GM12878 (cell line): ENCODE measurements at regions not wholly inside any gene's neighbourhood (a gene's known extent, or its start where the extent isn't known, plus 50 kb on each side); places are given as distances from the start of the nearest gene placed in this dataset.

Experiments
- ATAC-seq: fragments of 200-7000 bp; cut with Tn5 transposase; 3 replicates; pipeline ENCODE4 v1.9.1; 2020; ENCODE audit warnings: mild to moderate bottlenecking, moderate library complexity
- BruUV-seq: library from RNA; stranded (reverse); fragments of 400-500 nt; replicated peaks from 2 replicates; lab custom pipeline; 2021; lab: Mats Ljungman, UMichigan
- CTCF ChIA-PET: fragments of 300-600 bp; sonication (Branson Sonifier 250); formaldehyde crosslinking; extraction: SDS; loops from one replicate; lab custom pipeline; 2021; ENCODE audit warnings: inconsistent platforms; lab: Yijun Ruan, JAX
- POLR2A ChIA-PET: fragments of 350-600 bp; formaldehyde crosslinking; extraction: SDS; loops from one replicate; lab custom pipeline; 2021; ENCODE audit warnings: inconsistent platforms; lab: Charles Lee
- RAD21 ChIA-PET: fragments of 300-600 bp; sonication (Branson Sonifier 250); formaldehyde crosslinking; loops from one replicate; lab custom pipeline; 2023; ENCODE audit warnings: antibody characterized with exemption; ENCODE audit not compliant: unreplicated experiment; lab: Charles Lee
- SMC1A ChIA-PET: fragments of 300-600 bp; sonication (Branson Sonifier 250); formaldehyde crosslinking; loops from one replicate; lab custom pipeline; 2023; ENCODE audit not compliant: unreplicated experiment, uncharacterized antibody; lab: Charles Lee
- DNase-seq: peaks from one replicate; pipeline ENCODE4 v3.0.0-alpha.2; 2011; ENCODE audit warnings: low read depth, low spot score
- FAIRE-seq: peaks from 3 replicates; lab custom pipeline; 2011; peaks lifted over from hg19 to GRCh38; lab: Jason Lieb, UNC
- H2AFZ ChIP-seq: 2 replicates; pipeline ENCODE4 v1.6.0; 2011; ENCODE audit warnings: low read depth, low read length, control low read depth; ENCODE audit not compliant: control insufficient read depth
- H3K27ac ChIP-seq: 2 replicates; pipeline ENCODE4 v1.5.1; 2011; ENCODE audit warnings: control low read depth; ENCODE audit not compliant: control insufficient read depth, insufficient read depth
- H3K27me3 ChIP-seq, 2 experiments: replicated peaks in 1 of 2; 2 replicates each; pipeline versions ENCODE4 v1.6.0 to v1.6.1; 2011; ENCODE audit warnings: low read length in 1 of 2; ENCODE audit not compliant: control insufficient read depth in 2 of 2, insufficient read depth in 2 of 2
- H3K36me3 ChIP-seq, 2 experiments: 2 replicates each; pipeline ENCODE4 v1.5.1; 2011; ENCODE audit warnings: low read length in 1 of 2; ENCODE audit not compliant: control insufficient read depth in 2 of 2, insufficient read depth in 2 of 2
- H3K4me1 ChIP-seq: 2 replicates; pipeline ENCODE4 v1.6.1; 2011; ENCODE audit warnings: mild to moderate bottlenecking, low read length, moderate library complexity, mixed read lengths; ENCODE audit not compliant: control insufficient read depth, insufficient read depth
- H3K4me2 ChIP-seq: 2 replicates; pipeline ENCODE4 v1.6.0; 2011; ENCODE audit warnings: control low read depth; ENCODE audit not compliant: control insufficient read depth, insufficient read depth
- H3K4me3 ChIP-seq: fragments of 200-600 bp; sonication (generic); 2 replicates; pipeline ENCODE4 v1.5.1; 2016
- H3K79me2 ChIP-seq: 2 replicates; pipeline ENCODE4 v1.6.0; 2011; ENCODE audit warnings: low read length; ENCODE audit not compliant: control insufficient read depth, insufficient read depth
- H3K9ac ChIP-seq: 2 replicates; pipeline ENCODE4 v1.8.0; 2011; ENCODE audit warnings: low read length, control low read depth, mixed read lengths; ENCODE audit not compliant: control insufficient read depth, insufficient read depth
- H3K9me3 ChIP-seq: replicated peaks from 3 replicates; pipeline ENCODE4 v1.5.1; 2011; ENCODE audit warnings: mild to moderate bottlenecking, low read length; ENCODE audit not compliant: control insufficient read depth, insufficient read depth
- H4K20me1 ChIP-seq: 2 replicates; pipeline ENCODE4 v1.6.0; 2011; ENCODE audit not compliant: control insufficient read depth, insufficient read depth
- ATF7 ChIP-seq: fragments of 450-650 bp; IDR thresholded peaks from 2 replicates; pipeline ENCODE4 v1.6.1; 2016; ENCODE audit warnings: low read depth, mild to moderate bottlenecking
- BCLAF1 ChIP-seq: fragments of 450-650 bp; IDR thresholded peaks from 2 replicates; pipeline ENCODE4 v1.6.1; 2017; ENCODE audit warnings: antibody characterized with exemption, mild to moderate bottlenecking, moderate library complexity
- CUX1 ChIP-seq: IDR thresholded peaks from 2 replicates; pipeline ENCODE4 v1.6.1; 2012; ENCODE audit warnings: improper control_type of control experiment, low read depth, low read length; ENCODE audit not compliant: insufficient replicate concordance
- KDM1A ChIP-seq: fragments of 200-600 bp; sonication (generic); IDR thresholded peaks from 2 replicates; pipeline ENCODE4 v1.6.1; 2016; ENCODE audit warnings: borderline replicate concordance
- RFX5 ChIP-seq: IDR thresholded peaks from 2 replicates; pipeline ENCODE4 v1.6.1; 2011; ENCODE audit warnings: low read depth, low read length, improper control_type of control experiment
- SMARCA5 ChIP-seq: fragments of 450-650 bp; IDR thresholded peaks from 2 replicates; pipeline ENCODE4 v1.6.1; 2017; ENCODE audit warnings: mild to moderate bottlenecking
- WRNIP1 ChIP-seq: IDR thresholded peaks from 2 replicates; pipeline ENCODE4 v1.6.1; 2011; ENCODE audit warnings: low read depth, low read length, improper control_type of control experiment, borderline replicate concordance
- ZBED1 ChIP-seq: IDR thresholded peaks from 2 replicates; pipeline ENCODE4 v1.6.1; 2016; ENCODE audit warnings: borderline replicate concordance
- ZNF24 ChIP-seq: fragments of 450-650 bp; IDR thresholded peaks from 2 replicates; pipeline ENCODE4 v1.6.1; 2017; ENCODE audit warnings: antibody characterized with exemption, mild to moderate bottlenecking
- ZNF384 ChIP-seq: IDR thresholded peaks from 2 replicates; pipeline ENCODE4 v1.6.1; 2012; ENCODE audit warnings: low read depth, mild to moderate bottlenecking, low read length, improper control_type of control experiment, borderline replicate concordance
- WGBS: methylation state at CpG from one replicate; pipeline ENCODE4 v1.1.6; 2016; ENCODE audit warnings: low lambda C conversion rate; ENCODE audit not compliant: insufficient replicate concordance, insufficient coverage; ENCODE audit errors: missing lambda C conversion rate; 5-methylcytosine and 5-hydroxymethylcytosine counted together
- in situ Hi-C: fragments of 300-500 bp; cut with MboI; formaldehyde crosslinking; loops from 9 replicates; pipeline ENCODE4 v1.14.3; 2018; ENCODE audit warnings: mixed read lengths
- intact Hi-C: fragments of 100-400 bp; cut with micrococcal nuclease; formaldehyde crosslinking; loops from one replicate; pipeline ENCODE4 v1.14.2; 2022; ENCODE audit not compliant: unreplicated experiment

DNA sequence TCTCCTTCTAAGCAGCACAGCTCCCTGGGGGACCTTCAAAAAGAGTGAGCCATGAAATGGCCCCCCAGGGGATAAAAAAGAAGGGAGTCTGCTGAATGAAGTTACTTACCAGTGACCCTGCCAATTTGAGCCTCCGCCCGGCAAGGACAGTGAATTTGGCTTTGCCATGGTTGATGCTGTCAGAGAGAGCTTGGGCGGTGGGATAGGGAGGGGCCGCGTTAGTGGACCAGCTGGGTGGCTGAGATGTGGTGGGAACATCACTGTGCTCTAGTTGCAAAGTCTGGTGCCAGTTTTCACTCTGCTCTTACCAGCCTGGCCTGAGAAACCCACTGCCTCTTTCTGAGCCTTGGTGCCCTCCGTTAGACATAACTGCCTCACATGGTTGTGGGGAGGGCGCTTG lies 114.6 kb downstream of the MRM1 start:
- Histone ChIP-seq H3K79me2 (no peaks in the 10 kb centered on the region), H3K4me1 (no peaks in the 10 kb centered on the region), H2AFZ (no peak overlapping the region), H3K4me2 (no peak overlapping the region), H3K27me3 (no peaks in the 10 kb centered on the region; a peak in 1 of 4 replicates), H3K9ac (no peak overlapping the region), H3K36me3 (no peaks in the 10 kb centered on the region), H3K9me3 (no peaks in the 10 kb centered on the region), H4K20me1 (no peaks in the 10 kb centered on the region), H3K4me3 (no peak overlapping the region), H3K27ac (no peak overlapping the region)
- FAIRE-seq, result no peak
- in situ Hi-C loops (no loop called here), intact Hi-C loops (no loop called here)
- ChIA-PET SMC1A (no interaction called here), POLR2A (no interaction called here), RAD21 (interaction anchor here (0.5 kb wide), 1 partner anchor 1699 kb away, joined by 3 read pairs; no protein-coding TSS in a partner anchor), CTCF (interaction anchor here (2.0 kb wide), 1 partner anchor 332 kb away, joined by 5 read pairs; no protein-coding TSS in a partner anchor)
- WGBS, result 52% methylated on average over 7 of the region's 7 CpGs
- ATAC-seq, result no peak
- no peak for DNase-seq
- no TSS peak for BruUV-seq
- TF ChIP-seq ZNF24, result no peak
- no peak for TF ChIP-seq ATF7
- TF ChIP-seq WRNIP1, result no peak
- no peak for TF ChIP-seq ZNF384

DNA sequence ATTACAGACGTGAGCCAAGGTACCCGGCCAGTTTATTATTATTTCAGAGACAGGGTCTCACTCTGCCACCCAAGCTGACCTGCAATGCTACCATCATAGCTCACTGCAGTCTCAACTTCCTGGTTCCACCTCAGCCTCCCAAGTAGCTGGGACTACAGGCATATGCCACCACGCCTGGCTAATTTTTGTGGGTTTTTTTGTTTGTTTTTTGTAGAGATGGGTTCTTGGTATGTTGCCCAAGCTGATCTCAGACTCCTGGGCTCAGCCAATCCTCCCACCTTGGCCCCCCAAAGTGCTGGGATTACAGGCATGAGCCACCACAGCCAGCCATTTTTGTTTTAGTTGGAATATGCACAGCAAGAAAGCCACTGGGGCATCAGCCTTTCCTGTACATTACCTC lies 115.7 kb downstream of the MRM1 start:
- no peak overlapping the region for H3K27ac ChIP-seq
- H3K4me3 ChIP-seq, result no peak overlapping the region
- no peak overlapping the region for H2AFZ ChIP-seq
- POLR2A ChIA-PET, result no interaction called here
- H3K79me2 ChIP-seq, result no peaks in the 10 kb centered on the region
- in situ Hi-C loops (no loop called here), intact Hi-C loops (no loop called here)
- BruUV-seq, result no TSS peak
- 11% methylated on average over 3 of the region's 3 CpGs for WGBS
- FAIRE-seq (no peak), ATAC-seq (no peak), DNase-seq (no peak)
- H3K9me3 ChIP-seq, result no peaks in the 10 kb centered on the region
- H3K9ac ChIP-seq, result no peak overlapping the region
- SMC1A ChIA-PET, result no interaction called here
- H4K20me1 ChIP-seq, result no peaks in the 10 kb centered on the region
- RAD21 ChIA-PET, result no interaction called here
- peaks cover 6% of the 10 kb centered on the region for H3K4me1 ChIP-seq
- no peak overlapping the region for H3K4me2 ChIP-seq
- CTCF ChIA-PET, result interaction anchor here (2.0 kb wide), 1 partner anchor 331 kb away, joined by 5 read pairs; no protein-coding TSS in a partner anchor
- H3K27me3 ChIP-seq, result no peaks in the 10 kb centered on the region; a peak in 1 of 4 replicates
- H3K36me3 ChIP-seq, result no peaks in the 10 kb centered on the region
- TF ChIP-seq ATF7, result no peak
- TF ChIP-seq KDM1A, result no peak
- no peak for TF ChIP-seq SMARCA5
- TF ChIP-seq BCLAF1, result no peak
- no peak for TF ChIP-seq ZBED1
- TF ChIP-seq RFX5, result no peak
- TF ChIP-seq CUX1, result no peak
